Activated T-cell treated with anti-CD3 and anti-CD28 coated beads, Interleukin-2, amount 50 U/mL, for 72 hours (primary cell): ENCODE measurements at regions not wholly inside any gene's neighbourhood (a gene's known extent, or its start where the extent isn't known, plus 50 kb on each side); places are given as distances from the start of the nearest gene placed in this dataset.
A peak's percentile ranks its signal among the peaks of the same experiment; 100 is the strongest.

Source experiments
- ATAC-seq, 2 donors: fragments of 150-1000 bp; cut with Tn5 transposase; replicated peaks in 1 of 2; 2 replicates each; pipeline ENCODE4 v1.10.0; 2021; ENCODE audit warnings: moderate library complexity in 2 of 2, mild to moderate bottlenecking in 1 of 2
- DNase-seq, 2 donors: peaks; one replicate each; pipeline ENCODE4 v3.0.0; 2021 to 2022; ENCODE audit warnings: mixed read lengths in 1 of 2
- H3K27ac Mint-ChIP-seq: one replicate; pipeline ENCODE4 v1.8.0; 2022; ENCODE audit warnings: mild to moderate bottlenecking, moderate library complexity, mixed read lengths
- H3K27me3 Mint-ChIP-seq: one replicate; pipeline ENCODE4 v1.8.0; 2022; ENCODE audit warnings: low read depth, mixed read lengths
- H3K36me3 Mint-ChIP-seq, 2 donors: one replicate each; pipeline ENCODE4 v1.8.0; 2022; ENCODE audit warnings: mixed read lengths in 2 of 2, mild to moderate bottlenecking in 1 of 2; ENCODE audit not compliant: insufficient read depth in 2 of 2
- H3K4me1 Mint-ChIP-seq: one replicate; pipeline ENCODE4 v1.8.0; 2022; ENCODE audit warnings: low read depth, mixed read lengths
- H3K4me3 Mint-ChIP-seq, 2 donors: one replicate each; pipeline ENCODE4 v1.8.0; 2022; ENCODE audit warnings: mild to moderate bottlenecking in 2 of 2, mixed read lengths in 2 of 2, moderate library complexity in 2 of 2
- H3K9me3 Mint-ChIP-seq, 2 donors: one replicate each; pipeline ENCODE4 v1.8.0; 2022; ENCODE audit warnings: mixed read lengths in 2 of 2

GRCh38 chr7:46035166-46035565 is 114.1 kb upstream of the IGFBP3 start:
- Mint-ChIP-seq H3K9me3 (no peaks in the 10 kb centered on the region), H3K4me3 (no peak overlapping the region), H3K36me3 (no peaks in the 10 kb centered on the region), H3K27ac (no peak overlapping the region), H3K4me1 (no peaks in the 10 kb centered on the region), H3K27me3 (no peaks in the 10 kb centered on the region)
- ATAC-seq (no peak), DNase-seq (no peak)

- H3K4me1 Mint-ChIP-seq = no peaks in the 10 kb centered on the region
- no peak overlapping the region for H3K4me3 Mint-ChIP-seq
- no peaks in the 10 kb centered on the region for H3K9me3 Mint-ChIP-seq
- no peak overlapping the region for H3K27ac Mint-ChIP-seq
- no peak for ATAC-seq
- no peak for DNase-seq
- no peaks in the 10 kb centered on the region for H3K36me3 Mint-ChIP-seq
- no peaks in the 10 kb centered on the region for H3K27me3 Mint-ChIP-seq
Observed at GRCh38 chr7:46034056-46034768, 113.1 kb upstream of the IGFBP3 start.

GRCh38 chr7:46033592-46033991 is 112.5 kb upstream of the IGFBP3 start:
- no peak for DNase-seq
- Mint-ChIP-seq H3K4me1 (no peaks in the 10 kb centered on the region), H3K9me3 (peaks cover 0 to 2% of the 10 kb centered on the region in 2 donors), H3K27ac (no peak overlapping the region), H3K4me3 (no peak overlapping the region), H3K36me3 (no peaks in the 10 kb centered on the region), H3K27me3 (no peaks in the 10 kb centered on the region)
- ATAC-seq = no peak

GRCh38 chr7:46032942-46033341 is 111.9 kb upstream of the IGFBP3 start:
- Mint-ChIP-seq H3K27ac (no peak overlapping the region), H3K4me3 (no peak overlapping the region), H3K4me1 (no peaks in the 10 kb centered on the region), H3K9me3 (peaks cover 0 to 2% of the 10 kb centered on the region in 2 donors), H3K27me3 (no peaks in the 10 kb centered on the region), H3K36me3 (no peaks in the 10 kb centered on the region)
- ATAC-seq = no peak
- DNase-seq = no peak

- DNase-seq (no peak), ATAC-seq (no peak)
- Mint-ChIP-seq H3K9me3 (peaks cover 0 to 2% of the 10 kb centered on the region in 2 donors), H3K27me3 (no peaks in the 10 kb centered on the region), H3K27ac (no peak overlapping the region), H3K36me3 (no peaks in the 10 kb centered on the region), H3K4me1 (no peaks in the 10 kb centered on the region), H3K4me3 (no peak overlapping the region)
Observed at GRCh38 chr7:46032353-46032752, 111.3 kb upstream of the IGFBP3 start.

GRCh38 chr7:46029111-46029704 is 108.1 kb upstream of the IGFBP3 start:
- no peak overlapping the region for H3K4me3 Mint-ChIP-seq
- no peaks in the 10 kb centered on the region for H3K27me3 Mint-ChIP-seq
- no peaks in the 10 kb centered on the region for H3K4me1 Mint-ChIP-seq
- no peak overlapping the region for H3K27ac Mint-ChIP-seq
- peaks cover 0 to 2% of the 10 kb centered on the region in 2 donors for H3K9me3 Mint-ChIP-seq
- DNase-seq = no peak
- ATAC-seq = no peak
- no peaks in the 10 kb centered on the region for H3K36me3 Mint-ChIP-seq

GRCh38 chr7:46028246-46028645 is 107.2 kb upstream of the IGFBP3 start:
- H3K36me3 Mint-ChIP-seq = no peaks in the 10 kb centered on the region
- no peaks in the 10 kb centered on the region for H3K4me1 Mint-ChIP-seq
- peaks cover 0 to 2% of the 10 kb centered on the region in 2 donors for H3K9me3 Mint-ChIP-seq
- H3K27me3 Mint-ChIP-seq = no peaks in the 10 kb centered on the region
- ATAC-seq = no peak
- DNase-seq = no peak
- H3K4me3 Mint-ChIP-seq = no peak overlapping the region
- H3K27ac Mint-ChIP-seq = no peak overlapping the region

GRCh38 chr7:46026741-46027140 is 105.7 kb upstream of the IGFBP3 start:
- H3K27me3 Mint-ChIP-seq = no peaks in the 10 kb centered on the region
- no peak for DNase-seq
- H3K4me3 Mint-ChIP-seq = no peak overlapping the region
- no peak overlapping the region for H3K27ac Mint-ChIP-seq
- no peaks in the 10 kb centered on the region for H3K36me3 Mint-ChIP-seq
- H3K4me1 Mint-ChIP-seq = no peaks in the 10 kb centered on the region
- peaks cover 0 to 2% of the 10 kb centered on the region in 2 donors for H3K9me3 Mint-ChIP-seq
- no peak for ATAC-seq

- no peaks in the 10 kb centered on the region for H3K27me3 Mint-ChIP-seq
- H3K27ac Mint-ChIP-seq = no peak overlapping the region
- no peaks in the 10 kb centered on the region for H3K4me1 Mint-ChIP-seq
- H3K9me3 Mint-ChIP-seq = peaks cover 2% of the 10 kb centered on the region in 2 donors
- DNase-seq (no peak), ATAC-seq (no peak)
- no peak overlapping the region for H3K4me3 Mint-ChIP-seq
- H3K36me3 Mint-ChIP-seq = no peaks in the 10 kb centered on the region
Observed at GRCh38 chr7:46024263-46024916, 103.3 kb upstream of the IGFBP3 start.

GRCh38 chr7:46022397-46022796 is 101.3 kb upstream of the IGFBP3 start:
- H3K27me3 Mint-ChIP-seq = no peaks in the 10 kb centered on the region
- H3K36me3 Mint-ChIP-seq = no peaks in the 10 kb centered on the region
- no peaks in the 10 kb centered on the region for H3K4me1 Mint-ChIP-seq
- ATAC-seq (no peak), DNase-seq (no peak)
- H3K4me3 Mint-ChIP-seq = no peak overlapping the region
- H3K27ac Mint-ChIP-seq = no peak overlapping the region
- peaks cover 3 to 7% of the 10 kb centered on the region in 2 donors for H3K9me3 Mint-ChIP-seq

GRCh38 chr7:46015107-46015868 is 94.2 kb upstream of the IGFBP3 start:
- no peak for ATAC-seq
- no peaks in the 10 kb centered on the region for H3K4me1 Mint-ChIP-seq
- DNase-seq = peak in 1 of 2 donors; percentile 4
- no peaks in the 10 kb centered on the region for H3K27me3 Mint-ChIP-seq
- H3K27ac Mint-ChIP-seq = no peak overlapping the region
- H3K9me3 Mint-ChIP-seq = peaks cover 4 to 5% of the 10 kb centered on the region in 2 donors
- H3K4me3 Mint-ChIP-seq = no peak overlapping the region
- no peaks in the 10 kb centered on the region for H3K36me3 Mint-ChIP-seq

GRCh38 chr7:46011501-46011900 is 90.4 kb upstream of the IGFBP3 start:
- Mint-ChIP-seq H3K27me3 (no peaks in the 10 kb centered on the region), H3K27ac (no peak overlapping the region), H3K36me3 (no peaks in the 10 kb centered on the region), H3K4me3 (no peak overlapping the region), H3K4me1 (no peaks in the 10 kb centered on the region), H3K9me3 (no peaks in the 10 kb centered on the region)
- DNase-seq (no peak), ATAC-seq (no peak)

- Mint-ChIP-seq H3K36me3 (no peaks in the 10 kb centered on the region), H3K4me1 (no peaks in the 10 kb centered on the region), H3K27me3 (no peaks in the 10 kb centered on the region), H3K27ac (no peak overlapping the region), H3K4me3 (no peak overlapping the region), H3K9me3 (peaks cover 0 to 1% of the 10 kb centered on the region in 2 donors)
- no peak for ATAC-seq
- DNase-seq = no peak
Observed at GRCh38 chr7:46011059-46011458, 90.0 kb upstream of the IGFBP3 start.
